Panc1 (cell line): ENCODE measurements at regions not wholly inside any gene's neighbourhood (a gene's known extent, or its start where the extent isn't known, plus 50 kb on each side); places are given as distances from the start of the nearest gene placed in this dataset.

Experiments
- POLR2AphosphoS5 ChIP-seq: IDR thresholded peaks from 2 replicates; pipeline ENCODE4 v1.6.1; 2012; ENCODE audit warnings: mild to moderate bottlenecking, low read depth, low read length, moderate library complexity
- TCF7L2 ChIP-seq: IDR thresholded peaks from 2 replicates; pipeline ENCODE4 v1.6.1; 2011; ENCODE audit warnings: mild to moderate bottlenecking, low read depth, low read length, inconsistent platforms
- TF ChIP-seq, protein P1 (sequence below), 2 experiments: IDR thresholded peaks; 2 replicates each; pipeline ENCODE4 v1.6.1; 2011 to 2012; ENCODE audit warnings: low read depth in 2 of 2, control low read depth in 1 of 2, low read length in 1 of 2, mild to moderate bottlenecking in 1 of 2, moderate library complexity in 1 of 2; ENCODE audit not compliant: insufficient read depth in 1 of 2
- TF ChIP-seq, protein P2 (sequence below): fragments of 450-650 bp; IDR thresholded peaks from 2 replicates; pipeline ENCODE4 v1.5.1; 2017; ENCODE audit warnings: mild to moderate bottlenecking

DNA sequence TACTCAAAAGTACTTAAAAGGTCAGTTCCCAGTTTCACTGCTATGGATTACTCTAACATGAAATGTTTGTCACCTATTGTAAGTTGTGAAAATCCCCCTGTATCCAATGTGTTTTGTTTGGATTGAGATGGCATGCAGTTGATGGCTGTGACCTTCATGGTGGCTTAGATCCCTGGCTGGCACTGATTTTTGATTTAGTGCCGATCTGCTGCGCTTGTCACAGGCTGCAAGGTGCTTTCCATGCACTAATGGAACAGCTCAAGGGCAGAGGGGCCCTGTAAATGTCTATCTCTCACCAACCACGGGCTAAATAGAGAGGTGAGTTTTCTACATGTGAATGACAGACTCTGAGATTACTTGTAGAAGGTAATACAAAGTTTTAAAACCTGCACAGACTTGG lies 69.8 kb upstream of the WDR41 start:
- TF ChIP-seq, protein P1, sequence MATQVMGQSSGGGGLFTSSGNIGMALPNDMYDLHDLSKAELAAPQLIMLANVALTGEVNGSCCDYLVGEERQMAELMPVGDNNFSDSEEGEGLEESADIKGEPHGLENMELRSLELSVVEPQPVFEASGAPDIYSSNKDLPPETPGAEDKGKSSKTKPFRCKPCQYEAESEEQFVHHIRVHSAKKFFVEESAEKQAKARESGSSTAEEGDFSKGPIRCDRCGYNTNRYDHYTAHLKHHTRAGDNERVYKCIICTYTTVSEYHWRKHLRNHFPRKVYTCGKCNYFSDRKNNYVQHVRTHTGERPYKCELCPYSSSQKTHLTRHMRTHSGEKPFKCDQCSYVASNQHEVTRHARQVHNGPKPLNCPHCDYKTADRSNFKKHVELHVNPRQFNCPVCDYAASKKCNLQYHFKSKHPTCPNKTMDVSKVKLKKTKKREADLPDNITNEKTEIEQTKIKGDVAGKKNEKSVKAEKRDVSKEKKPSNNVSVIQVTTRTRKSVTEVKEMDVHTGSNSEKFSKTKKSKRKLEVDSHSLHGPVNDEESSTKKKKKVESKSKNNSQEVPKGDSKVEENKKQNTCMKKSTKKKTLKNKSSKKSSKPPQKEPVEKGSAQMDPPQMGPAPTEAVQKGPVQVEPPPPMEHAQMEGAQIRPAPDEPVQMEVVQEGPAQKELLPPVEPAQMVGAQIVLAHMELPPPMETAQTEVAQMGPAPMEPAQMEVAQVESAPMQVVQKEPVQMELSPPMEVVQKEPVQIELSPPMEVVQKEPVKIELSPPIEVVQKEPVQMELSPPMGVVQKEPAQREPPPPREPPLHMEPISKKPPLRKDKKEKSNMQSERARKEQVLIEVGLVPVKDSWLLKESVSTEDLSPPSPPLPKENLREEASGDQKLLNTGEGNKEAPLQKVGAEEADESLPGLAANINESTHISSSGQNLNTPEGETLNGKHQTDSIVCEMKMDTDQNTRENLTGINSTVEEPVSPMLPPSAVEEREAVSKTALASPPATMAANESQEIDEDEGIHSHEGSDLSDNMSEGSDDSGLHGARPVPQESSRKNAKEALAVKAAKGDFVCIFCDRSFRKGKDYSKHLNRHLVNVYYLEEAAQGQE (IDR thresholded peaks at IDR 0.05; ENCODE audit: insufficient read depth in 1 of 2, low read depth in 2 of 2, low read length in 1 of 2) = no peak
- no peak for TF ChIP-seq POLR2AphosphoS5
- TF ChIP-seq, protein P2, sequence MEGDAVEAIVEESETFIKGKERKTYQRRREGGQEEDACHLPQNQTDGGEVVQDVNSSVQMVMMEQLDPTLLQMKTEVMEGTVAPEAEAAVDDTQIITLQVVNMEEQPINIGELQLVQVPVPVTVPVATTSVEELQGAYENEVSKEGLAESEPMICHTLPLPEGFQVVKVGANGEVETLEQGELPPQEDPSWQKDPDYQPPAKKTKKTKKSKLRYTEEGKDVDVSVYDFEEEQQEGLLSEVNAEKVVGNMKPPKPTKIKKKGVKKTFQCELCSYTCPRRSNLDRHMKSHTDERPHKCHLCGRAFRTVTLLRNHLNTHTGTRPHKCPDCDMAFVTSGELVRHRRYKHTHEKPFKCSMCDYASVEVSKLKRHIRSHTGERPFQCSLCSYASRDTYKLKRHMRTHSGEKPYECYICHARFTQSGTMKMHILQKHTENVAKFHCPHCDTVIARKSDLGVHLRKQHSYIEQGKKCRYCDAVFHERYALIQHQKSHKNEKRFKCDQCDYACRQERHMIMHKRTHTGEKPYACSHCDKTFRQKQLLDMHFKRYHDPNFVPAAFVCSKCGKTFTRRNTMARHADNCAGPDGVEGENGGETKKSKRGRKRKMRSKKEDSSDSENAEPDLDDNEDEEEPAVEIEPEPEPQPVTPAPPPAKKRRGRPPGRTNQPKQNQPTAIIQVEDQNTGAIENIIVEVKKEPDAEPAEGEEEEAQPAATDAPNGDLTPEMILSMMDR = no peak
- no peak for TF ChIP-seq TCF7L2
